ENCODE measurements at regions not wholly inside any gene's neighbourhood (a gene's known extent, or its start where the extent isn't known, plus 50 kb on each side); places are given as distances from the start of the nearest gene placed in this dataset.
"Not testable (repeated sequence)": the region's sequence is repeated elsewhere in the genome, so short reads cannot be mapped to it uniquely, and the experiment has no call there.

- TF ChIP-seq, protein P1, sequence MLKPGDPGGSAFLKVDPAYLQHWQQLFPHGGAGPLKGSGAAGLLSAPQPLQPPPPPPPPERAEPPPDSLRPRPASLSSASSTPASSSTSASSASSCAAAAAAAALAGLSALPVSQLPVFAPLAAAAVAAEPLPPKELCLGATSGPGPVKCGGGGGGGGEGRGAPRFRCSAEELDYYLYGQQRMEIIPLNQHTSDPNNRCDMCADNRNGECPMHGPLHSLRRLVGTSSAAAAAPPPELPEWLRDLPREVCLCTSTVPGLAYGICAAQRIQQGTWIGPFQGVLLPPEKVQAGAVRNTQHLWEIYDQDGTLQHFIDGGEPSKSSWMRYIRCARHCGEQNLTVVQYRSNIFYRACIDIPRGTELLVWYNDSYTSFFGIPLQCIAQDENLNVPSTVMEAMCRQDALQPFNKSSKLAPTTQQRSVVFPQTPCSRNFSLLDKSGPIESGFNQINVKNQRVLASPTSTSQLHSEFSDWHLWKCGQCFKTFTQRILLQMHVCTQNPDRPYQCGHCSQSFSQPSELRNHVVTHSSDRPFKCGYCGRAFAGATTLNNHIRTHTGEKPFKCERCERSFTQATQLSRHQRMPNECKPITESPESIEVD (tag by site-specific recombination; IDR thresholded peaks at IDR 0.05) = no peak
- TF ChIP-seq ZNF658 (tag by site-specific recombination; IDR thresholded peaks at IDR 0.05) (no peak), ZNF76 (tag by site-specific recombination; IDR thresholded peaks at IDR 0.05; ENCODE audit: borderline replicate concordance, low read depth) (no peak), ZFHX2 (tag by site-specific recombination; conservative IDR thresholded peaks at IDR 0.05) (no peak), ZNF785 (tag by site-specific recombination; IDR thresholded peaks at IDR 0.05) (no peak)
- TF ChIP-seq, protein P2, sequence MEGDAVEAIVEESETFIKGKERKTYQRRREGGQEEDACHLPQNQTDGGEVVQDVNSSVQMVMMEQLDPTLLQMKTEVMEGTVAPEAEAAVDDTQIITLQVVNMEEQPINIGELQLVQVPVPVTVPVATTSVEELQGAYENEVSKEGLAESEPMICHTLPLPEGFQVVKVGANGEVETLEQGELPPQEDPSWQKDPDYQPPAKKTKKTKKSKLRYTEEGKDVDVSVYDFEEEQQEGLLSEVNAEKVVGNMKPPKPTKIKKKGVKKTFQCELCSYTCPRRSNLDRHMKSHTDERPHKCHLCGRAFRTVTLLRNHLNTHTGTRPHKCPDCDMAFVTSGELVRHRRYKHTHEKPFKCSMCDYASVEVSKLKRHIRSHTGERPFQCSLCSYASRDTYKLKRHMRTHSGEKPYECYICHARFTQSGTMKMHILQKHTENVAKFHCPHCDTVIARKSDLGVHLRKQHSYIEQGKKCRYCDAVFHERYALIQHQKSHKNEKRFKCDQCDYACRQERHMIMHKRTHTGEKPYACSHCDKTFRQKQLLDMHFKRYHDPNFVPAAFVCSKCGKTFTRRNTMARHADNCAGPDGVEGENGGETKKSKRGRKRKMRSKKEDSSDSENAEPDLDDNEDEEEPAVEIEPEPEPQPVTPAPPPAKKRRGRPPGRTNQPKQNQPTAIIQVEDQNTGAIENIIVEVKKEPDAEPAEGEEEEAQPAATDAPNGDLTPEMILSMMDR (tag by site-specific recombination; IDR thresholded peaks at IDR 0.05) = no peak
These were observed 223.9 kb upstream of the FOLH1 start (continued) for GRCh38 chr11:49432242-49432848.

GRCh38 chr11:49424136-49424535, 215.7 kb upstream of the FOLH1 start:
- TF ChIP-seq ZNF626 (tag by site-specific recombination; IDR thresholded peaks at IDR 0.05) = no peak
- TF ChIP-seq ZNF544 (tag by site-specific recombination; IDR thresholded peaks at IDR 0.05) = no peak
- TF ChIP-seq ZNF585B (tag by site-specific recombination; IDR thresholded peaks at IDR 0.05) = no peak
- no peak for TF ChIP-seq ZNF677 (tag by site-specific recombination; IDR thresholded peaks at IDR 0.05)
- TF ChIP-seq ZNF26 (tag by site-specific recombination; IDR thresholded peaks at IDR 0.05) = no peak
- TF ChIP-seq ZNF239 (tag by site-specific recombination; IDR thresholded peaks at IDR 0.05) = no peak
- no peak for TF ChIP-seq ZNF2 (tag by site-specific recombination; IDR thresholded peaks at IDR 0.05)
- no peak for TF ChIP-seq ZNF529 (tag by site-specific recombination; IDR thresholded peaks at IDR 0.05; ENCODE audit: insufficient replicate concordance)
- TF ChIP-seq ZIC2 (tag by site-specific recombination; IDR thresholded peaks at IDR 0.05) = no peak
- TF ChIP-seq ZNF658 (tag by site-specific recombination; IDR thresholded peaks at IDR 0.05) = no peak
- POLR2A ChIA-PET = no interaction called here
- Histone ChIP-seq H3K27ac (ENCODE audit: extremely low read depth, low read depth, low read length) (no peak overlapping the region), H3K4me3 (ENCODE audit: low read depth, low read length) (no peak overlapping the region), H3K9me3 (ENCODE audit: control insufficient read depth, insufficient read depth, low read depth, low read length) (no peaks in the 10 kb centered on the region), H3K4me1 (ENCODE audit: control insufficient read depth, insufficient read depth, low read length) (no peaks in the 10 kb centered on the region), H3K36me3 (ENCODE audit: control insufficient read depth in 2 of 2, insufficient read depth in 1 of 2, low read length in 2 of 2) (no peaks in the 10 kb centered on the region)
- CTCF ChIA-PET = interaction anchor here (0.5 kb wide), 1 partner anchor 1117 kb away, joined by 3 read pairs; no protein-coding TSS in a partner anchor

- CTCF ChIA-PET; H3K36me3 ChIP-seq (ENCODE audit: control insufficient read depth in 2 of 2, insufficient read depth in 1 of 2, low read length in 2 of 2); POLR2A ChIA-PET; H3K4me3 ChIP-seq (ENCODE audit: low read depth, low read length); H3K9me3 ChIP-seq (ENCODE audit: control insufficient read depth, insufficient read depth, low read depth, low read length); H3K27ac ChIP-seq (ENCODE audit: extremely low read depth, low read depth, low read length); H3K4me1 ChIP-seq (ENCODE audit: control insufficient read depth, insufficient read depth, low read length): not testable (repeated sequence)
These were observed 210.5 kb upstream of the FOLH1 start for GRCh38 chr11:49418877-49419276.

GRCh38 chr11:49405743-49406142, 197.3 kb upstream of the FOLH1 start:
- POLR2A ChIA-PET = no interaction called here
- Histone ChIP-seq H3K27ac (ENCODE audit: extremely low read depth, low read depth, low read length) (no peak overlapping the region), H3K36me3 (ENCODE audit: control insufficient read depth in 2 of 2, insufficient read depth in 1 of 2, low read length in 2 of 2) (no peaks in the 10 kb centered on the region), H3K4me1 (ENCODE audit: control insufficient read depth, insufficient read depth, low read length) (no peaks in the 10 kb centered on the region), H3K4me3 (ENCODE audit: low read depth, low read length) (no peak overlapping the region), H3K9me3 (ENCODE audit: control insufficient read depth, insufficient read depth, low read depth, low read length) (no peaks in the 10 kb centered on the region)
- CTCF ChIA-PET = no interaction called here
- TF ChIP-seq, protein P3, sequence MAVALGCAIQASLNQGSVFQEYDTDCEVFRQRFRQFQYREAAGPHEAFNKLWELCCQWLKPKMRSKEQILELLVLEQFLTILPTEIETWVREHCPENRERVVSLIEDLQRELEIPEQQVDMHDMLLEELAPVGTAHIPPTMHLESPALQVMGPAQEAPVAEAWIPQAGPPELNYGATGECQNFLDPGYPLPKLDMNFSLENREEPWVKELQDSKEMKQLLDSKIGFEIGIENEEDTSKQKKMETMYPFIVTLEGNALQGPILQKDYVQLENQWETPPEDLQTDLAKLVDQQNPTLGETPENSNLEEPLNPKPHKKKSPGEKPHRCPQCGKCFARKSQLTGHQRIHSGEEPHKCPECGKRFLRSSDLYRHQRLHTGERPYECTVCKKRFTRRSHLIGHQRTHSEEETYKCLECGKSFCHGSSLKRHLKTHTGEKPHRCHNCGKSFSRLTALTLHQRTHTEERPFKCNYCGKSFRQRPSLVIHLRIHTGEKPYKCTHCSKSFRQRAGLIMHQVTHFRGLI (tag by site-specific recombination; IDR thresholded peaks at IDR 0.05) = no peak
- no peak for TF ChIP-seq PBX3 (CRISPR knock-in tag; IDR thresholded peaks at IDR 0.05)
- TF ChIP-seq ZNF2 (tag by site-specific recombination; IDR thresholded peaks at IDR 0.05) = no peak
- TF ChIP-seq, protein P4, sequence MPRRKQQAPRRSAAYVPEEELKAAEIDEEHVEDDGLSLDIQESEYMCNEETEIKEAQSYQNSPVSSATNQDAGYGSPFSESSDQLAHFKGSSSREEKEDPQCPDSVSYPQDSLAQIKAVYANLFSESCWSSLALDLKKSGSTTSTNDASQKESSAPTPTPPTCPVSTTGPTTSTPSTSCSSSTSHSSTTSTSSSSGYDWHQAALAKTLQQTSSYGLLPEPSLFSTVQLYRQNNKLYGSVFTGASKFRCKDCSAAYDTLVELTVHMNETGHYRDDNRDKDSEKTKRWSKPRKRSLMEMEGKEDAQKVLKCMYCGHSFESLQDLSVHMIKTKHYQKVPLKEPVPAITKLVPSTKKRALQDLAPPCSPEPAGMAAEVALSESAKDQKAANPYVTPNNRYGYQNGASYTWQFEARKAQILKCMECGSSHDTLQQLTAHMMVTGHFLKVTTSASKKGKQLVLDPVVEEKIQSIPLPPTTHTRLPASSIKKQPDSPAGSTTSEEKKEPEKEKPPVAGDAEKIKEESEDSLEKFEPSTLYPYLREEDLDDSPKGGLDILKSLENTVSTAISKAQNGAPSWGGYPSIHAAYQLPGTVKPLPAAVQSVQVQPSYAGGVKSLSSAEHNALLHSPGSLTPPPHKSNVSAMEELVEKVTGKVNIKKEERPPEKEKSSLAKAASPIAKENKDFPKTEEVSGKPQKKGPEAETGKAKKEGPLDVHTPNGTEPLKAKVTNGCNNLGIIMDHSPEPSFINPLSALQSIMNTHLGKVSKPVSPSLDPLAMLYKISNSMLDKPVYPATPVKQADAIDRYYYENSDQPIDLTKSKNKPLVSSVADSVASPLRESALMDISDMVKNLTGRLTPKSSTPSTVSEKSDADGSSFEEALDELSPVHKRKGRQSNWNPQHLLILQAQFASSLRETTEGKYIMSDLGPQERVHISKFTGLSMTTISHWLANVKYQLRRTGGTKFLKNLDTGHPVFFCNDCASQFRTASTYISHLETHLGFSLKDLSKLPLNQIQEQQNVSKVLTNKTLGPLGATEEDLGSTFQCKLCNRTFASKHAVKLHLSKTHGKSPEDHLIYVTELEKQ (tag by site-specific recombination; IDR thresholded peaks at IDR 0.05; ENCODE audit: borderline replicate concordance) = no peak

Measured in HEK293 (cell line).